PFSK-1 (cell line): ENCODE measurements at regions not wholly inside any gene's neighbourhood (a gene's known extent, or its start where the extent isn't known, plus 50 kb on each side); places are given as distances from the start of the nearest gene placed in this dataset.

ENCODE experiments used
- POLR2AphosphoS5 ChIP-seq: IDR thresholded peaks from 2 replicates; pipeline ENCODE4 v1.6.1; 2012; ENCODE audit warnings: low read depth, mild to moderate bottlenecking, control low read depth, low read length, moderate library complexity
- REST ChIP-seq, 2 experiments: IDR thresholded peaks; 2 replicates each; pipeline versions ENCODE4 v1.6.1 to v1.8.0; 2011 to 2012; ENCODE audit warnings: low read depth in 2 of 2, low read length in 2 of 2, control low read depth in 1 of 2, inconsistent platforms in 1 of 2, mild to moderate bottlenecking in 1 of 2, moderate library complexity in 1 of 2; ENCODE audit not compliant: insufficient read depth in 1 of 2
- SIN3A ChIP-seq: IDR thresholded peaks from 2 replicates; pipeline ENCODE4 v1.6.1; 2012; ENCODE audit warnings: mild to moderate bottlenecking, low read length, moderate library complexity, borderline replicate concordance; ENCODE audit not compliant: insufficient read depth
- TAF1 ChIP-seq: IDR thresholded peaks from 2 replicates; pipeline ENCODE4 v1.6.1; 2012; ENCODE audit warnings: low read length, control low read depth, borderline replicate concordance; ENCODE audit not compliant: insufficient read depth

- peak; percentile 43; the same call in 1 of the 2 replicates for TF ChIP-seq POLR2AphosphoS5
- TF ChIP-seq REST (IDR thresholded peaks at IDR 0.05; ENCODE audit: insufficient read depth in 1 of 2, low read depth in 2 of 2, low read length in 2 of 2): no peak
- no peak for TF ChIP-seq TAF1
- TF ChIP-seq SIN3A: no peak
Observed at GRCh38 chr2:223701761-223702160, 99.6 kb upstream of the SCG2 start.
